Keratinocyte (primary cell): ENCODE measurements at regions not wholly inside any gene's neighbourhood (a gene's known extent, or its start where the extent isn't known, plus 50 kb on each side); places are given as distances from the start of the nearest gene placed in this dataset.

Experiments
- DNase-seq: peaks from one replicate; pipeline ENCODE4 v3.0.0-alpha.2; 2011; ENCODE audit warnings: low read depth, missing footprints, low spot score
- FAIRE-seq: peaks from 2 replicates; lab custom pipeline; 2011; peaks lifted over from hg19 to GRCh38; lab: Jason Lieb, UNC
- H2AFZ ChIP-seq: 2 replicates; pipeline ENCODE4 v1.6.0; 2012; ENCODE audit warnings: low read length, control low read depth, inconsistent platforms; ENCODE audit not compliant: control insufficient read depth
- H3K27ac ChIP-seq: 2 replicates; pipeline ENCODE4 v1.5.1; 2011; ENCODE audit warnings: low read length; ENCODE audit not compliant: control insufficient read depth, insufficient read depth
- H3K27me3 ChIP-seq: 3 replicates; pipeline ENCODE4 v1.6.0; 2011; ENCODE audit warnings: low read length; ENCODE audit not compliant: control insufficient read depth, insufficient read depth; ENCODE audit errors: extremely low read depth
- H3K36me3 ChIP-seq, 2 experiments: 2 replicates in 1 of 2; 3 replicates in 1 of 2; pipeline ENCODE4 v1.5.1; 2011; ENCODE audit warnings: low read length in 2 of 2, mild to moderate bottlenecking in 1 of 2; ENCODE audit not compliant: control insufficient read depth in 2 of 2, insufficient read depth in 2 of 2; ENCODE audit errors: extremely low read depth in 1 of 2
- H3K4me1 ChIP-seq: 3 replicates; pipeline ENCODE4 v1.5.1; 2011; ENCODE audit warnings: low read length; ENCODE audit not compliant: control insufficient read depth, insufficient read depth; ENCODE audit errors: extremely low read depth
- H3K4me2 ChIP-seq: 3 replicates; pipeline ENCODE4 v1.6.0; 2011; ENCODE audit warnings: low read depth, low read length; ENCODE audit not compliant: control insufficient read depth, insufficient read depth; ENCODE audit errors: extremely low read depth
- H3K4me3 ChIP-seq, 3 experiments: fragments of 200-600 bp in 1 of 3; sonication (generic) in 1 of 3; 2 replicates in 2 of 3; 3 replicates in 1 of 3; pipeline ENCODE4 v1.5.1; 2011 to 2016; ENCODE audit warnings: low read length in 3 of 3, mild to moderate bottlenecking in 3 of 3, control low read depth in 2 of 3, inconsistent platforms in 1 of 3, low read depth in 1 of 3, mixed read lengths in 1 of 3, mixed run types in 1 of 3, moderate library complexity in 1 of 3; ENCODE audit not compliant: control insufficient read depth in 2 of 3, insufficient read depth in 2 of 3; ENCODE audit errors: extremely low read depth in 1 of 3
- H3K79me2 ChIP-seq: 2 replicates; pipeline ENCODE4 v1.6.0; 2012; ENCODE audit warnings: low read length; ENCODE audit not compliant: control insufficient read depth, insufficient read depth
- H3K9ac ChIP-seq: 3 replicates; pipeline ENCODE4 v1.6.0; 2011; ENCODE audit warnings: low read length; ENCODE audit not compliant: control insufficient read depth, insufficient read depth; ENCODE audit errors: extremely low read depth
- H3K9me1 ChIP-seq: 3 replicates; pipeline ENCODE4 v1.6.0; 2011; ENCODE audit warnings: low read length; ENCODE audit not compliant: control insufficient read depth, insufficient read depth; ENCODE audit errors: extremely low read depth
- H3K9me3 ChIP-seq: 2 replicates; pipeline ENCODE4 v1.5.1; 2012; ENCODE audit warnings: low read depth, low read length; ENCODE audit not compliant: control insufficient read depth
- H4K20me1 ChIP-seq: 3 replicates; pipeline ENCODE4 v1.6.0; 2011; ENCODE audit warnings: low read length; ENCODE audit not compliant: control insufficient read depth, insufficient read depth; ENCODE audit errors: extremely low read depth
- CTCF ChIP-seq, 3 experiments: IDR thresholded peaks in 1 of 3; conservative IDR thresholded peaks in 1 of 3; optimal IDR thresholded peaks in 1 of 3; 2 replicates in 2 of 3; 3 replicates in 1 of 3; pipeline versions ENCODE3 to v1.5.1; 2011; ENCODE audit warnings: low read length in 3 of 3, mild to moderate bottlenecking in 3 of 3, moderate library complexity in 2 of 3, control low read depth in 1 of 3, inconsistent platforms in 1 of 3; ENCODE audit not compliant: insufficient read depth in 2 of 3; ENCODE audit errors: extremely low read depth in 1 of 3
- EZH2 ChIP-seq: IDR thresholded peaks from one replicate; pipeline ENCODE4 v1.6.1; 2012; ENCODE audit warnings: inconsistent platforms, mild to moderate bottlenecking, low read length, moderate library complexity
- dilution Hi-C: fragments of 300-500 bp; cut with MboI; formaldehyde crosslinking; loops from one replicate; pipeline ENCODE4 v1.7.0; 2020; ENCODE audit warnings: low sequenced_read_pairs; ENCODE audit not compliant: extremely low pct_ligation_motif_present

- H4K20me1 ChIP-seq = no peaks in the 10 kb centered on the region
- no peak for FAIRE-seq
- H3K9me3 ChIP-seq = no peaks in the 10 kb centered on the region
- TF ChIP-seq EZH2 (no peak), CTCF (optimal IDR thresholded peaks at IDR 0.05 in 1 of 3, IDR thresholded peaks at IDR 0.05 in 1 of 3, conservative IDR thresholded peaks at IDR 0.05 in 1 of 3; ENCODE audit: extremely low read depth in 1 of 3, insufficient read depth in 2 of 3, low read length in 3 of 3) (no peak)
- no peak overlapping the region for H2AFZ ChIP-seq
- no peaks in the 10 kb centered on the region for H3K27me3 ChIP-seq
- no peaks in the 10 kb centered on the region for H3K4me1 ChIP-seq
- H3K79me2 ChIP-seq = no peaks in the 10 kb centered on the region
- H3K9me1 ChIP-seq = no peaks in the 10 kb centered on the region
- DNase-seq = no peak
- no peak overlapping the region for H3K27ac ChIP-seq
- H3K36me3 ChIP-seq = no peaks in the 10 kb centered on the region
- H3K4me2 ChIP-seq = no peak overlapping the region
- no peak overlapping the region for H3K4me3 ChIP-seq
- H3K9ac ChIP-seq = no peak overlapping the region
- dilution Hi-C loops = no loop called here
Observed at GRCh38 chr10:109784236-109784635, 139.1 kb downstream of the XPNPEP1 start.

DNA sequence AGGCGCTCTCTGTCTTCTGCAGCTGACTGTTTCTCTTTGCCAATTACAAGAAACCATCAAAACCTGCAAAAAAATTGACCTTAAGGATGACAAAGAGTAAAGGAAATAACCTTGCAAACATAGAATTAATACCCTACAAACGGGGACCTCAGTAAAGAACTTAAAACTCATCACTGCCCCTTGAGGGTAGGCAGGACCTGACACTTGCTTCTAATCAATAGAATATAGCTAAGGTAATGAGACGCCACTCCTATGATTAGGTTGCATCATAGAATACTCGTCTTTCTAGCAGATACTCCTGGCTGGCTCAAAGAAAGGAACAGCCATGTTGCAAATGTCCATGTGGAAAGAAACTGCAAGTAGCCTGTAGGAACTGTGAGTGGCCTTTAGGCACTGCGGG lies 140.0 kb downstream of the XPNPEP1 start:
- FAIRE-seq (no peak), DNase-seq (no peak)
- Histone ChIP-seq H3K36me3 (no peaks in the 10 kb centered on the region), H4K20me1 (no peaks in the 10 kb centered on the region), H2AFZ (no peak overlapping the region), H3K27me3 (no peaks in the 10 kb centered on the region), H3K4me3 (no peak overlapping the region), H3K79me2 (no peaks in the 10 kb centered on the region), H3K9me1 (no peaks in the 10 kb centered on the region), H3K9ac (no peak overlapping the region), H3K9me3 (no peaks in the 10 kb centered on the region), H3K4me1 (no peaks in the 10 kb centered on the region), H3K27ac (no peak overlapping the region), H3K4me2 (no peak overlapping the region)
- dilution Hi-C loops = no loop called here
- TF ChIP-seq CTCF (optimal IDR thresholded peaks at IDR 0.05 in 1 of 3, IDR thresholded peaks at IDR 0.05 in 1 of 3, conservative IDR thresholded peaks at IDR 0.05 in 1 of 3; ENCODE audit: extremely low read depth in 1 of 3, insufficient read depth in 2 of 3, low read length in 3 of 3) = no peak
- TF ChIP-seq EZH2 = no peak
